Activated CD4-positive, alpha-beta T cell treated with anti-CD3 and anti-CD28 coated beads, Interleukin-10, Interleukin-2, amounts not matched to agents 100 ng/mL and 50 ng/mL, durations not matched to agents 16 hours and 8 hours (primary cell): ENCODE measurements at regions not wholly inside any gene's neighbourhood (a gene's known extent, or its start where the extent isn't known, plus 50 kb on each side); places are given as distances from the start of the nearest gene placed in this dataset.

Source experiments
- DNase-seq: peaks from one replicate; pipeline ENCODE4 v3.0.0-alpha.2; 2020

DNA sequence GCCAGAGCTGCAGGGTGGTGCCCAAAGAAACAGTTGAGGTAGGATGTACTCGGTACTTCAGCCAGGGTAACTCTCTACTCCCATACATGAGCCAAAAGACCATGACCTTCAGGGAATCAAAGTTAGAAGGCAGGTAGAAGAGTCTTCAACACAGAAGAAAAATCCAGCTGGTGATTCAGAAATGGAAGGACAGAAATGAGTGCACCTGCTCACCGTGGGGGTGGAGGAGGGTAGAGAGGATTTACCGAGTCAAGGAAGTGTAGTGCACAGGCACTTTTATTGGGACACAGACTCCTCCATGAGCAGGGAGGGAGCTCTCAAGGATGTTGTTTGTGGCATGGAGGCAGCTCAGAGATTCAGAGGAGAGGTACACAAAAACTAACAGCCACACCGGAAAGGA, 330.3 kb upstream of the PRDM1 start:
- peak; percentile 66 for DNase-seq

GRCh38 chr6:105753620-105754211, 332.4 kb upstream of the PRDM1 start:
- no peak for DNase-seq

DNA sequence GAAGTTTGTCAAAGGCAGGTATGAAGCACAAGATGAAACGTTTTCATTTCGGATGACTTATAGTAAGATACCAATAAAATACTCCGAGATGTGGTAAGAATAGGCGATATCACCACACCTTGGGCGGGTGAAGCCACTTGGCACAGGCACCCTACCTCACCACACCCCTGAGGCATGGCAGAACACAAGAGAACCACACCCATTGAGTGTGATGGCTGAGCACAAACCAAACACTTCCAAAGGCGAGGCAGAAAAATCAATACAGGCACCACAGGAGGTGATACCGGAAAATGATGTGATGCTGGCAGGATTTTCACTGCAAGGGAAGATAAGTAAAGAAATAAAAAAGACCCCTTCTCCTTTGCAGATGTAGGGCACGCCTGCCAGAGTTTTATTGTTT, 332.9 kb upstream of the PRDM1 start:
- DNase-seq = no peak

DNA sequence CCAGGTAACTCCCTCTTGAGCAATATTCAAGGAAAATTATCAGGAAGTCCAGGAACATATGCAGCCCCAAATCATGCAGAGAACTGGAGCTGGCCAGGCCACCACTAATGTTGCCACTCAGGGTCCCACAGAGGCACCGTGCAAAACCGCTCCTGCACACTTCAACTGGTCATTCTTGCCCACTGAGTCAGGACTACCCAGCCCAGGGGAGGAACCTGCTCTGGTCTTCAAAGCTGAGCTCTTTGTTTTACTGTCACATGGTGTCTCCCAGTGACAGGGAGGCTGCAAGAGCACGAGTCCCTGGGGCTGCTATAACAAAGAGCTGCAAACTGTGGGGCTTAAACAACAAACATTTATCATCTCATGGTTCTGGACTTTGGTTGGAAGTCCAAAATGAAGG, 336.0 kb upstream of the PRDM1 start:
- DNase-seq = no peak

DNA sequence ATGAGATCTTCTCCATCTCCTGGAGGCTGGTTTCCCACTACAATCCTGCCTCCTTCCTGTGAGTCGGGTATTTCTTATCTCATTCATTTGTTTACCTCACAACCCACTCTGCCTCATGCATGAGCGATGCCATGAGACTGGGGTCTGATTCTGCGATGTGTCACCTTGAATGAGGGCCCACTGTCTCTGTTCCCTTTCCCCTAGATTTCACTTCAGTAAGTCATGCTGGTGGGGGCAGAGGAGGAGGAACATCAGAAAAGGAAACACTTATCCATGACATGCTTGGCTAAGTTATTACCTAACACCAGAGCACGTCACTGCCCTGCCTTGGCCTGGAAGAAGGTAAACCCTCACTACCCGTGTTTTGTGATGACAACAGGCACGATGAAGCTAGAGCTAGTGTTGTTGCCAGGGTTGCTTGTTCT, 337.4 kb upstream of the PRDM1 start:
- DNase-seq = no peak

GRCh38 chr6:105747823-105748405, 338.2 kb upstream of the PRDM1 start:
- no peak for DNase-seq

DNA sequence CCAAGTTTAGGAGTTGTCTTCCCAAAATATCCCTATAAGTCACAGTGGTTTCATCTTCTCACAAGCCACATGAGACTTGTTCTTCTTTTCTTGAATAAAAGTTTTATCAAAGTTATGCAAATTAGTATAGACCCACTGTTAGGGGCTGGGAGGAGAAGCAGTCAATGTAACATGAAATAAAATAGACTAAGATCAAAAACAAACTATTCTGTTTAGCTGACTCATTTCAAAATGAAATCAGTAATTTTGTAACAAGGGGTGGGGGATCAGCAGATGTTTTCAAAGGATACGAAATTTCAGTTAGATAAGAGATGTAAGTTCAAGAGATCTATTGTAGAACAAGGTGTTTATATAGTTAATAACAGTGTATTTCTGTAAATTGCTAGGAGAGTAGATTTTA, 339.6 kb upstream of the PRDM1 start:
- peak; percentile 75 for DNase-seq

- DNase-seq = no peak
Observed at GRCh38 chr6:105746130-105746505, 340.0 kb upstream of the PRDM1 start.

- peak; percentile 59 for DNase-seq
Observed at GRCh38 chr6:105745464-105746129, 340.5 kb upstream of the PRDM1 start.

- peak; percentile 69 for DNase-seq
Observed at GRCh38 chr6:105744815-105745214, 341.3 kb upstream of the PRDM1 start.

DNA sequence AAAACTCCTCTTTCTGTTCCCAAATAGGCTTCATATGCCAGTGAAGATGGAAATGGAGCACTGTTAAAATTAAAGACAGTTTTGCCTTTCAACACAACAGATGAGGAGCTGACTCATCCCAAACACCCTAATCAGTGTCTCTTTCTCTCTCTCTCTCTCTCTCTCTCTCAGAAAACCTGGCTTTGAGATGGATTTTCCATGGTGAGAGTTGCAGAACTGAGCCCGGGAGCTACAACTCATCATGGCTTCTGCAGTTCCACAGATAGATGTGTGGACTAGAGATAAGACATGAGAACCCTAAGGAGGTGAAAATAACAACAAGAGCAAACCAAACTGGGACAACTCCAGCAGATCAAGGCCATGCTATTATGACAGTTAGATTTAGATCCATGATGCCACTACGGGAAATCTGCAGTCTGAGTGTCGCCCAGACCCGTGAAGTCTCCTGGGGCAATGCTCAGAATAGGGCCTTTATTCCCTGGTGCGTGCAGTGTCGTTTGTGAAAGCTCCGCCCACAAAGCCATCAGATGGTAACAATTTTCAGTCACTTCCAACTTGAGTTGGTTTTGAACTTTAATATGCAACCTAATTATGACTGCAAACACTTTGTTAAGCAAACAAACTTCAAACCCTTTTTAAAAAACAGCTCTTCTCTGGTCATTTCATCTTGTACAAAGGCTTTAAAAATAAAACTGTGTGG, 338.2 kb upstream of the PREP start:
- no peak for DNase-seq

GRCh38 chr6:105739764-105740163, 336.9 kb upstream of the PREP start:
- no peak for DNase-seq

GRCh38 chr6:105733556-105734162, 330.8 kb upstream of the PREP start:
- peak; percentile 60 for DNase-seq

DNA sequence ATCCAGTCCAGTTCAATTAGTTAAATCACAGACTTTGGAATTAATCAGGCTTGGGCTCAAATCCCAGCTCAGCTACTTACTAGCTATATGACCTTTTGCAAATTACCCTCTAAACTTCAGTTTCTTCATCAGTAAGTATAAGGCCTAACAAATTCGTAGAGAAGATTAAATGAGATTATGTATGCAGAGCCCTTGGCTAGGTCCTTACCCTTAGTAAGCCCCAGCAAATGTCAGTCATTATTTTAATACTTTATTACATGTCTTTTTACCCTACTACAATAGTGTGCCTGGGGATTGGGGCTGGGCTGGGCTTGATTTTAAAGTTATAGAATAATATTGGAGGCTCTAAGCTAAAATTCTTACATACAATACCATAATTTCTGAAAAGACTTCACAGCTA, 326.1 kb upstream of the PREP start:
- no peak for DNase-seq

- no peak for DNase-seq
Observed at GRCh38 chr6:105726902-105727655, 324.2 kb upstream of the PREP start.

- DNase-seq = no peak
Observed at GRCh38 chr6:105714846-105715245, 312.0 kb upstream of the PREP start.

GRCh38 chr6:105713474-105714118, 310.7 kb upstream of the PREP start:
- no peak for DNase-seq

DNA sequence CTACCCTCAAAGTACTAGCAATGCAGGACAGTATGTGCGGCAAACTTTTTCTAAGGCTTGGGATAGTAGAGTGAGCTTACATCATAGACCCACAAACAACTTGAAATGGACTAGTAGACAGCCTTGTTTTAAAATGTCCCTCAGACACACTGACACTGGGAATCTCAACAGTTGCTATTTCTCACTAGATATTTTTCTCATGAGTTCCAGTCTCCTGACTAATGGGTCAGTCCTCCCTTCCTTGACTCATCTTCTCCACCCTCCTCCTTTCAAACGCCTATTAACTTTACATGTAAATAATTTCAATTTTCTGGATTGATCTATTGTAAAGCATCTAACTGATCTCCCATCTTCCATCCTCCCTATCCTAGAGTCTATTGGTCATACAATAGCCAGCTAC, 308.3 kb upstream of the PREP start:
- DNase-seq = no peak

DNA sequence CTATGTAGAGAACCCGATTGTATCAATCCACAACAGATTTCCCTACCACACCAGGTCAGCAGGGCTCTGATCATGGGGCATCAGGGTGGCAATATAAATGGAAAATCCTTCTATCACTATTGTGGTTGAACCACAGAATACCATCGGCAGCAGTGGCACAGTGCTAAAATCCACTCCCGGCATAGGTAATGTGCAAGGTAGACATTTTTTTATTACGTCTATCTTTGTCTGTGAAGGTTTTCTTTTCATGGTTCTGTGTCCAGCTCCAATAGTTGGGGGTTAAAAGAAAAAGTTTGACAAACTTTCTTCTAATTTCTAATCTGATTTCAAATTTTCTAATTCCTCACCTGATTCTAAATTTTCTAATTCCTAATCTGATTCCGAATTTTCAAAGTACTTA, 302.7 kb upstream of the PREP start:
- no peak for DNase-seq

DNA sequence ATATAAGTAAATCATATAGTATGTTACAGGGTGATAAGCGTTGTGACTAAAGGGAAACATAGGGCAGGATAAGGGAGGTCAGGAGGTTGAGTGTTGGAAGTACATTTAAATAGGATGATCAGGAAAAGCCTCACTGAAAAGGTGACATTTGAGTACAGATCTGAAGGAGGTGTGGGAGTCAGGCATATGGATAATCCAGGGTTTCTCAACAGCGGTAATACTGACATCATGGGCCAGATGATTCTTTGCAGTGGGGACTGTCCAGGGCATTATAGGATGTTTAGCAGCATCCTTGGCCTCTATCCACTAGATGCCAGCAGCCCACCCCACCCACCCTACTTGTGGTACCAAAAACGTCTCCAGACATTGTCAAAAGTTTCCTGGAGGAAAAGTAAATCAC, 292.6 kb upstream of the PREP start:
- DNase-seq = no peak

GRCh38 chr6:105692613-105693215, 289.8 kb upstream of the PREP start:
- DNase-seq = no peak

DNA sequence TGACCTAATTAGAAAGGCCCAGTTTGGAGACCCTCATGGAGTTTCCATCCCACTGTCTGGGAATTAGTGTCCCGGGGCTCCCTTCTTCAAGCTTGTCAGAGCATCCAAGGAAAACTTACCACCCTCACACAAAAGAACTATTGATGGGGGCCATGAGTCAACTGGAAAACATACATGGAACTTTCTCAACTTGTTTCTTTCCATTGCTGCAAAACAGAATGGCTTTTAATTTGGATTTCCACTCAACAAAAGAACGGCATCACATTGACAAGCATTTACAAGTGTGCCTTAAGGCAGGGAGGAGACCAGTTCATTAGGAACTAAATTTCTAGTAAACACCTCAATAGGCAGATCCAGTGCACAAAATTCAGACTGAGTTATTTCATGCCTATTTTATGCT, 289.1 kb upstream of the PREP start:
- no peak for DNase-seq
